CD14-positive monocyte (primary cell): ENCODE measurements at regions not wholly inside any gene's neighbourhood (a gene's known extent, or its start where the extent isn't known, plus 50 kb on each side); places are given as distances from the start of the nearest gene placed in this dataset.

Experiments used
- DNase-seq, 3 donors: peaks; one replicate each; pipeline ENCODE4 v3.0.0-alpha.2; 2011 to 2022
- H2AFZ ChIP-seq: 2 replicates; pipeline ENCODE4 v1.6.0; 2012; ENCODE audit warnings: mild to moderate bottlenecking, low read depth, low read length, inconsistent platforms; ENCODE audit not compliant: insufficient read depth, poor library complexity, severe bottlenecking
- H3K27ac ChIP-seq, 2 donors: 1 replicate in 1 of 2; 2 replicates in 1 of 2; pipeline ENCODE4 v1.5.1; 2012 to 2013; ENCODE audit warnings: low read length in 2 of 2, control low read depth in 1 of 2, inconsistent platforms in 1 of 2, low read depth in 1 of 2, mild to moderate bottlenecking in 1 of 2
- H3K27me3 ChIP-seq, 2 donors: one replicate each; pipeline versions ENCODE4 v1.6.0 to v1.6.1; 2011 to 2013; ENCODE audit warnings: low read length in 2 of 2; ENCODE audit not compliant: control insufficient read depth in 2 of 2, insufficient read depth in 2 of 2
- H3K36me3 ChIP-seq, 2 donors: replicated peaks in 1 of 2; 1 replicate in 1 of 2; 2 replicates in 1 of 2; pipeline versions ENCODE4 v1.5.1 to v1.6.1; 2012 to 2013; ENCODE audit warnings: low read length in 2 of 2, control low read depth in 1 of 2, inconsistent platforms in 1 of 2, mild to moderate bottlenecking in 1 of 2; ENCODE audit not compliant: insufficient read depth in 2 of 2, control insufficient read depth in 1 of 2
- H3K4me1 ChIP-seq, 2 donors: 1 replicate in 1 of 2; 2 replicates in 1 of 2; pipeline versions ENCODE4 v1.5.1 to v1.6.1; 2012 to 2013; ENCODE audit warnings: low read length in 2 of 2, control low read depth in 1 of 2, inconsistent platforms in 1 of 2, mild to moderate bottlenecking in 1 of 2, moderate library complexity in 1 of 2; ENCODE audit not compliant: insufficient read depth in 2 of 2, control insufficient read depth in 1 of 2
- H3K4me2 ChIP-seq: replicated peaks from 2 replicates; pipeline ENCODE3; 2012; ENCODE audit warnings: low read length, moderate library complexity, mild to moderate bottlenecking; ENCODE audit not compliant: poor library complexity, severe bottlenecking; ENCODE audit errors: extremely low read depth
- H3K4me3 ChIP-seq, 3 experiments: fragments of 200-600 bp in 1 of 3; sonication (generic) in 1 of 3; replicated peaks in 1 of 3; 1 replicate in 2 of 3; 2 replicates in 1 of 3; pipeline ENCODE4 v1.5.1; 2011 to 2013; ENCODE audit warnings: low read length in 3 of 3, mild to moderate bottlenecking in 3 of 3, control low read depth in 2 of 3, low read depth in 2 of 3, inconsistent platforms in 1 of 3, moderate library complexity in 1 of 3
- H3K79me2 ChIP-seq: 2 replicates; pipeline ENCODE4 v1.6.0; 2012; ENCODE audit warnings: mild to moderate bottlenecking, control low read depth, inconsistent platforms, low read length, moderate library complexity; ENCODE audit not compliant: insufficient read depth
- H3K9ac ChIP-seq: 2 replicates; pipeline ENCODE4 v1.6.0; 2017; ENCODE audit warnings: low read length, mild to moderate bottlenecking; ENCODE audit not compliant: insufficient read depth, poor library complexity, severe bottlenecking
- H3K9me3 ChIP-seq, 2 donors: replicated peaks in 1 of 2; 1 replicate in 1 of 2; 2 replicates in 1 of 2; pipeline versions ENCODE4 v1.5.1 to v1.6.1; 2012 to 2013; ENCODE audit warnings: low read length in 2 of 2, control low read depth in 1 of 2; ENCODE audit not compliant: control insufficient read depth in 1 of 2, insufficient read depth in 1 of 2
- H4K20me1 ChIP-seq: 2 replicates; pipeline ENCODE4 v1.6.0; 2012; ENCODE audit warnings: mild to moderate bottlenecking, low read length, control low read depth, moderate library complexity; ENCODE audit not compliant: insufficient read depth
- H3K27ac Mint-ChIP-seq, 7 donors: one replicate each; pipeline ENCODE4 v1.8.0; 2020; ENCODE audit warnings: mild to moderate bottlenecking in 7 of 7, mixed read lengths in 7 of 7, moderate library complexity in 6 of 7, inconsistent platforms in 2 of 7
- H3K27me3 Mint-ChIP-seq, 3 donors: one replicate each; pipeline ENCODE4 v1.8.0; 2021 to 2022; ENCODE audit warnings: low read depth in 3 of 3, mild to moderate bottlenecking in 3 of 3, mixed read lengths in 3 of 3, moderate library complexity in 3 of 3, inconsistent platforms in 1 of 3
- H3K36me3 Mint-ChIP-seq, 2 donors: one replicate each; pipeline ENCODE4 v1.8.0; 2020; ENCODE audit warnings: mixed read lengths in 2 of 2, inconsistent platforms in 1 of 2, mild to moderate bottlenecking in 1 of 2
- H3K4me1 Mint-ChIP-seq: one replicate; pipeline ENCODE4 v1.8.0; 2020; ENCODE audit warnings: mild to moderate bottlenecking, mixed read lengths
- H3K4me3 Mint-ChIP-seq, 2 donors: one replicate each; pipeline ENCODE4 v1.8.0; 2020; ENCODE audit warnings: mild to moderate bottlenecking in 2 of 2, mixed read lengths in 2 of 2, moderate library complexity in 1 of 2
- H3K9me3 Mint-ChIP-seq, 7 donors: one replicate each; pipeline ENCODE4 v1.8.0; 2020 to 2022; ENCODE audit warnings: mixed read lengths in 7 of 7, mild to moderate bottlenecking in 6 of 7, moderate library complexity in 6 of 7, inconsistent platforms in 2 of 7
- CTCF ChIP-seq: fragments of 200-600 bp; IDR thresholded peaks from one replicate; pipeline ENCODE4 v1.8.0; 2022; ENCODE audit warnings: antibody characterized with exemption, mild to moderate bottlenecking
- WGBS: methylation state at CpG from one replicate; pipeline ENCODE4 v1.1.5; 2013; ENCODE audit warnings: missing lambda C conversion rate; ENCODE audit not compliant: insufficient coverage; 5-methylcytosine and 5-hydroxymethylcytosine counted together
- intact Hi-C, 2 donors: fragments of 100-400 bp; cut with micrococcal nuclease; formaldehyde crosslinking; loops; one replicate each; pipeline versions ENCODE4 v1.15.0 to v1.15.1; 2023

- no peak overlapping the region for H2AFZ ChIP-seq
- H4K20me1 ChIP-seq = no peaks in the 10 kb centered on the region
- Mint-ChIP-seq H3K4me3 (peak overlapping the region in 1 of 2 donors; percentile 24), H3K4me1 (peaks cover 28% of the 10 kb centered on the region), H3K9me3 (peaks cover 0 to 5% (median 0%) of the 10 kb centered on the region in 7 donors), H3K27me3 (no peaks in the 10 kb centered on the region), H3K27ac (peak overlapping the region; percentile 57 to 85 (median 77)), H3K36me3 (no peaks in the 10 kb centered on the region)
- peak overlapping the region; percentile 3 to 8 for H3K27ac ChIP-seq
- intact Hi-C loops = no loop called here
- DNase-seq = peak; percentile 48 to 76 (median 48)
- H3K27me3 ChIP-seq = no peaks in the 10 kb centered on the region
- TF ChIP-seq CTCF = no peak
- H3K36me3 ChIP-seq = no peaks in the 10 kb centered on the region
- WGBS = 20% methylated on average over 1 of the region's 5 CpGs
- H3K4me2 ChIP-seq = no peak overlapping the region
- no peak overlapping the region for H3K4me3 ChIP-seq
- H3K4me1 ChIP-seq = peaks cover 24 to 28% of the 10 kb centered on the region in 2 donors
- H3K79me2 ChIP-seq = no peaks in the 10 kb centered on the region
- no peak overlapping the region for H3K9ac ChIP-seq
- H3K9me3 ChIP-seq = no peaks in the 10 kb centered on the region
Measured at GRCh38 chr1:222288053-222288452, 259.9 kb downstream of the HHIPL2 start.

DNA sequence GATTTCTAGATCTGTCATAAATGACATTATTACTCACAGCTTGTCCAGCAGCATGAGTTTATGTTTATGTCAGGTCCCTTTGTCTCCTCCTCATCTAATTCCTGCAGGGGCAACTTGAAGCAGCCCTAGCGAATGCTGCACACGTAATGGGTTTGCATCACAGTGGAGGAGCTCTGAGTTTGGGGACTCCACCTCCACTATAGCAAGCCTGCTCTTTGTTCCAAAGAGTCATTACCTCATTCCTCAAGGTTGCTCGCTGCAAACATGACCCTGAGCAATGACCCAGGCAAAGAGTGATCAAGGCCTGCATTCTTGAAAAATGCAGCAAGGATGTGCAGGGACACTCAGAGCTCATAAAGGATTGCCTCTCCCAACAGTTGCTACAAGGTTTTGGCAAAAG lies 261.9 kb downstream of the HHIPL2 start:
- H3K4me2 ChIP-seq = no peak overlapping the region
- no peaks in the 10 kb centered on the region for H3K27me3 ChIP-seq
- peaks cover 0 to 3% (median 0%) of the 10 kb centered on the region in 7 donors for H3K9me3 Mint-ChIP-seq
- no peak for DNase-seq
- no peaks in the 10 kb centered on the region for H3K36me3 Mint-ChIP-seq
- H3K4me1 ChIP-seq = peaks cover 24 to 28% of the 10 kb centered on the region in 2 donors
- H3K79me2 ChIP-seq = no peaks in the 10 kb centered on the region
- peaks cover 28% of the 10 kb centered on the region for H3K4me1 Mint-ChIP-seq
- no peak overlapping the region for H3K27ac Mint-ChIP-seq
- H3K4me3 ChIP-seq = no peak overlapping the region
- no peak overlapping the region for H2AFZ ChIP-seq
- H3K36me3 ChIP-seq = no peaks in the 10 kb centered on the region
- H3K4me3 Mint-ChIP-seq = no peak overlapping the region
- no peaks in the 10 kb centered on the region for H4K20me1 ChIP-seq
- no peak overlapping the region for H3K9ac ChIP-seq
- intact Hi-C loops = no loop called here
- 90% methylated on average over 3 of the region's 3 CpGs for WGBS
- no peaks in the 10 kb centered on the region for H3K27me3 Mint-ChIP-seq
- no peak overlapping the region for H3K27ac ChIP-seq
- no peaks in the 10 kb centered on the region for H3K9me3 ChIP-seq
- TF ChIP-seq CTCF = no peak
